ENCODE measurements at regions not wholly inside any gene's neighbourhood (a gene's known extent, or its start where the extent isn't known, plus 50 kb on each side); places are given as distances from the start of the nearest gene placed in this dataset.
A peak's percentile ranks its signal among the peaks of the same experiment; 100 is the strongest.

DNA sequence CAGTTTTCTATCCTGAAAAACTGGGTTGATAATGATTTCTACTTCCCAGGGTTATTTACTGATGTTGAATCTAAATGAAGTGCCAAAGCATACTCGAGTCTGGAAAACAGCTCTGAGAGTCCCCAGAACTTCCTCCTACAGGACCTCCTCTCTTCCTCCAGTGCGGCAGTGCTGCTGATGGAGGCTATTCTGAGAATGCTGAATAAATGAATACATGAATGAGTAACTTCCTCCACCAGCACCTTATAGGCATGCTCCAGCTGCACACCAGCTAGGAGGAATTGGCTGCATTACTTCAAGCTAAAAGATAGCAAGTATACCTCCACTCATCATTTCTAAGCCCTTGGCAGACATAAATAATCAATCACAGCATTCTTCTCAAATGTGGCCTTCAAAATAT is 448.8 kb upstream of the CCDC196 start:
- Histone ChIP-seq H3K9me3 (ENCODE audit: low read depth, low read length, poor library complexity, severe bottlenecking) (no peaks in the 10 kb centered on the region), H3K36me3 (ENCODE audit: insufficient read depth, low read length, poor library complexity, severe bottlenecking) (no peaks in the 10 kb centered on the region), H3K4me1 (ENCODE audit: insufficient read depth, low read length, poor library complexity, severe bottlenecking) (peaks cover 4% of the 10 kb centered on the region), H3K27ac (ENCODE audit: low read depth, low read length, poor library complexity, severe bottlenecking) (no peak overlapping the region), H3K4me3 (ENCODE audit: low read depth, low read length, poor library complexity, severe bottlenecking) (no peak overlapping the region), H3K27me3 (replicated peaks; ENCODE audit: insufficient read depth, low read depth, low read length, poor library complexity) (no peaks in the 10 kb centered on the region)
- POLR2A ChIA-PET (ENCODE audit: low non-redundant PET): no interaction called here
- DNase-seq (ENCODE audit: low spot score): no peak
- CTCF ChIA-PET: no interaction called here
- BruUV-seq (replicated peaks): no TSS peak
- no peak for TF ChIP-seq EZH2 (IDR thresholded peaks at IDR 0.05; ENCODE audit: borderline replicate concordance, low read depth, low read length, poor library complexity, severe bottlenecking)
- TF ChIP-seq, protein P1, sequence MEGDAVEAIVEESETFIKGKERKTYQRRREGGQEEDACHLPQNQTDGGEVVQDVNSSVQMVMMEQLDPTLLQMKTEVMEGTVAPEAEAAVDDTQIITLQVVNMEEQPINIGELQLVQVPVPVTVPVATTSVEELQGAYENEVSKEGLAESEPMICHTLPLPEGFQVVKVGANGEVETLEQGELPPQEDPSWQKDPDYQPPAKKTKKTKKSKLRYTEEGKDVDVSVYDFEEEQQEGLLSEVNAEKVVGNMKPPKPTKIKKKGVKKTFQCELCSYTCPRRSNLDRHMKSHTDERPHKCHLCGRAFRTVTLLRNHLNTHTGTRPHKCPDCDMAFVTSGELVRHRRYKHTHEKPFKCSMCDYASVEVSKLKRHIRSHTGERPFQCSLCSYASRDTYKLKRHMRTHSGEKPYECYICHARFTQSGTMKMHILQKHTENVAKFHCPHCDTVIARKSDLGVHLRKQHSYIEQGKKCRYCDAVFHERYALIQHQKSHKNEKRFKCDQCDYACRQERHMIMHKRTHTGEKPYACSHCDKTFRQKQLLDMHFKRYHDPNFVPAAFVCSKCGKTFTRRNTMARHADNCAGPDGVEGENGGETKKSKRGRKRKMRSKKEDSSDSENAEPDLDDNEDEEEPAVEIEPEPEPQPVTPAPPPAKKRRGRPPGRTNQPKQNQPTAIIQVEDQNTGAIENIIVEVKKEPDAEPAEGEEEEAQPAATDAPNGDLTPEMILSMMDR (conservative IDR thresholded peaks at IDR 0.05; ENCODE audit: low read depth, low read length): no peak
- intact Hi-C loops (cut with micrococcal nuclease; ENCODE audit: unreplicated experiment): no loop called here

DNA sequence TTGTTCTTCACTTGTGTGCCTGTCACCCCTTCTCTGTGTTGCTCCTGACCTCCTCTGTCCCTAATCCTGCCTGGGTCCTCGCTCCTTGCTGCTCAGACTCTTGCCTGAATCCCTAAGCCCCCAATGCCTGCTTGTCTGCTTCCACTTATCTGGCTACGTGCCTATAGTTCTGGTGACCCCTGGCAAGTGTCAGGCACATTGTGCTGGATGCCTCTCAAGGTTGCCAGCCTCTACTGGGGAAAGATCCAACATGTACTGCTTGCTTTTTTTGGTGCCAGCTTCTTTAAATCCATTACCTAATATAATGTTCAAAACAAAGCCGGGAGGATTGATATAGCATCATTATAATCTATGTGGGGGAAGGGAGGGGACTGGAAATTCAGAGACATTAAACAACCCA is 448.0 kb upstream of the CCDC196 start:
- no peaks in the 10 kb centered on the region for H3K9me3 ChIP-seq (ENCODE audit: low read depth, low read length, poor library complexity, severe bottlenecking)
- no peaks in the 10 kb centered on the region for H3K27me3 ChIP-seq (replicated peaks; ENCODE audit: insufficient read depth, low read depth, low read length, poor library complexity)
- no peaks in the 10 kb centered on the region for H3K36me3 ChIP-seq (ENCODE audit: insufficient read depth, low read length, poor library complexity, severe bottlenecking)
- H3K4me3 ChIP-seq (ENCODE audit: low read depth, low read length, poor library complexity, severe bottlenecking): no peak overlapping the region
- TF ChIP-seq, protein P1 (conservative IDR thresholded peaks at IDR 0.05; ENCODE audit: low read depth, low read length): no peak
- no peak for TF ChIP-seq EZH2 (IDR thresholded peaks at IDR 0.05; ENCODE audit: borderline replicate concordance, low read depth, low read length, poor library complexity, severe bottlenecking)
- POLR2A ChIA-PET (ENCODE audit: low non-redundant PET): no interaction called here
- no TSS peak for BruUV-seq (replicated peaks)
- no peak overlapping the region for H3K27ac ChIP-seq (ENCODE audit: low read depth, low read length, poor library complexity, severe bottlenecking)
- no peak for DNase-seq (ENCODE audit: low spot score)
- H3K4me1 ChIP-seq (ENCODE audit: insufficient read depth, low read length, poor library complexity, severe bottlenecking): peaks cover 4% of the 10 kb centered on the region
- intact Hi-C loops (cut with micrococcal nuclease; ENCODE audit: unreplicated experiment): no loop called here
- CTCF ChIA-PET: no interaction called here

DNA sequence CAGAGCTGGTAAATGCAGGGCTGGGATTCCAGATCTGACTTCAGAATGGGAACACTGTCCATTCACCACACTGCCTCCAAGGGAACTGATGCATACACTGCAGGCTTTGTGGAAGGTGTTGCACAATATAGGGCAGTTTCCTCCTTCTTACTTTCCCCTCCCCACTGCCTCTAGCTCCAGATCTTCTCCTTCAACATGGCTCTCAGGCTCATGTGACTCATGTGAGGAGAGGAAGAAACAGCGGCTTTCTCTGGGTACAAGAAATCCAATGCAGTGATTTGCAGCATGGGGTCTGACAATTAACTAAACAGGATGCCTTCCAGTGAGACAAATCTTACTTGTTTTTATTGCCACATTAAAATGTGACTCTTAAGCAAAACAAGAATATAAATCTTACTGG is 447.6 kb upstream of the CCDC196 start:
- H3K4me3 ChIP-seq (ENCODE audit: low read depth, low read length, poor library complexity, severe bottlenecking): no peak overlapping the region
- POLR2A ChIA-PET (ENCODE audit: low non-redundant PET): no interaction called here
- CTCF ChIA-PET: interaction anchor here (0.5 kb wide), 1 partner anchor 206 kb away, joined by 3 read pairs; no protein-coding TSS in a partner anchor
- TF ChIP-seq, protein P1 (conservative IDR thresholded peaks at IDR 0.05; ENCODE audit: low read depth, low read length): 0 out of 2 replicates have a peak, but pooled peaks have one; percentile 23
- no peak for TF ChIP-seq EZH2 (IDR thresholded peaks at IDR 0.05; ENCODE audit: borderline replicate concordance, low read depth, low read length, poor library complexity, severe bottlenecking)
- H3K36me3 ChIP-seq (ENCODE audit: insufficient read depth, low read length, poor library complexity, severe bottlenecking): no peaks in the 10 kb centered on the region
- intact Hi-C loops (cut with micrococcal nuclease; ENCODE audit: unreplicated experiment): no loop called here
- no peaks in the 10 kb centered on the region for H3K9me3 ChIP-seq (ENCODE audit: low read depth, low read length, poor library complexity, severe bottlenecking)
- BruUV-seq (replicated peaks): no TSS peak
- peaks cover 4% of the 10 kb centered on the region for H3K4me1 ChIP-seq (ENCODE audit: insufficient read depth, low read length, poor library complexity, severe bottlenecking)
- no peaks in the 10 kb centered on the region for H3K27me3 ChIP-seq (replicated peaks; ENCODE audit: insufficient read depth, low read depth, low read length, poor library complexity)
- no peak overlapping the region for H3K27ac ChIP-seq (ENCODE audit: low read depth, low read length, poor library complexity, severe bottlenecking)
- peak; percentile 45 for DNase-seq (ENCODE audit: low spot score)
